HG03571 (cell line): ENCODE measurements at regions not wholly inside any gene's neighbourhood (a gene's known extent, or its start where the extent isn't known, plus 50 kb on each side); places are given as distances from the start of the nearest gene placed in this dataset.
"Not testable (repeated sequence)": the region's sequence is repeated elsewhere in the genome, so short reads cannot be mapped to it uniquely, and the experiment has no call there.

Experiments used
- ATAC-seq: cut with Tn5 transposase; IDR thresholded peaks from one replicate; pipeline ENCODE4 v1.9.1; 2021; ENCODE audit not compliant: unreplicated experiment

- ATAC-seq: peak; percentile 90
These were observed 160.2 kb upstream of the KLF3 start for GRCh38 chr4:38503689-38504395.

GRCh38 chr4:38504396-38504715 is 159.6 kb upstream of the KLF3 start:
- no peak for ATAC-seq

GRCh38 chr4:38509551-38509950 is 154.4 kb upstream of the KLF3 start:
- peak; percentile 53 for ATAC-seq

GRCh38 chr4:38510201-38510600 is 153.8 kb upstream of the KLF3 start:
- no peak for ATAC-seq

GRCh38 chr4:38511702-38512101 is 152.3 kb upstream of the KLF3 start:
- no peak for ATAC-seq

- no peak for ATAC-seq
These were observed 151.2 kb upstream of the KLF3 start for GRCh38 chr4:38512840-38513239.

GRCh38 chr4:38514465-38515146 is 149.4 kb upstream of the KLF3 start:
- no peak for ATAC-seq

GRCh38 chr4:38516190-38516589 is 147.8 kb upstream of the KLF3 start:
- no peak for ATAC-seq

- ATAC-seq: no peak
These were observed 144.3 kb upstream of the KLF3 start for GRCh38 chr4:38519666-38520065.

GRCh38 chr4:38523054-38523453 is 140.9 kb upstream of the KLF3 start:
- no peak for ATAC-seq

GRCh38 chr4:38523524-38524448 is 140.2 kb upstream of the KLF3 start:
- peak; percentile 98 for ATAC-seq

- ATAC-seq: no peak
These were observed 137.6 kb upstream of the KLF3 start for GRCh38 chr4:38526412-38526811.

GRCh38 chr4:38529189-38530115 is 134.5 kb upstream of the KLF3 start:
- peak; percentile 73 for ATAC-seq

- no peak for ATAC-seq
These were observed 133.5 kb upstream of the KLF3 start for GRCh38 chr4:38530486-38530885.

- no peak for ATAC-seq
These were observed 132.8 kb upstream of the KLF3 start for GRCh38 chr4:38531141-38531727.

- ATAC-seq: no peak
These were observed 131.0 kb upstream of the KLF3 start for GRCh38 chr4:38532908-38533499.

GRCh38 chr4:38534344-38535045 is 129.5 kb upstream of the KLF3 start:
- no peak for ATAC-seq

- ATAC-seq: not testable (repeated sequence)
These were observed 128.9 kb upstream of the KLF3 start for GRCh38 chr4:38535071-38535470.

- no peak for ATAC-seq
These were observed 128.3 kb upstream of the KLF3 start for GRCh38 chr4:38535717-38536116.
